ENCODE measurements at regions not wholly inside any gene's neighbourhood (a gene's known extent, or its start where the extent isn't known, plus 50 kb on each side); places are given as distances from the start of the nearest gene placed in this dataset.
"Not testable (repeated sequence)": the region's sequence is repeated elsewhere in the genome, so short reads cannot be mapped to it uniquely, and the experiment has no call there.

GRCh38 chr16:29146808-29147643 lies 162.2 kb downstream of the LAT start:
- TF ChIP-seq CTCF, POLR2AphosphoS5, POLR2A (IDR thresholded peaks at IDR 0.05): not testable (repeated sequence)

Data from sigmoid colon (tissue), 4 donors.